Memory B cell (primary cell): ENCODE measurements at regions not wholly inside any gene's neighbourhood (a gene's known extent, or its start where the extent isn't known, plus 50 kb on each side); places are given as distances from the start of the nearest gene placed in this dataset.

Experiments used
- ATAC-seq: fragments of 150-1000 bp; cut with Tn5 transposase; 2 replicates; pipeline ENCODE4 v1.10.0; 2021; ENCODE audit warnings: low read depth, mild to moderate bottlenecking, moderate library complexity
- DNase-seq, 2 donors: peaks; one replicate each; pipeline ENCODE4 v3.0.0; 2022; ENCODE audit warnings: low spot score in 2 of 2
- H3K27ac Mint-ChIP-seq: one replicate; pipeline ENCODE4 v1.8.0; 2022; ENCODE audit warnings: mild to moderate bottlenecking, moderate library complexity, mixed read lengths
- H3K27me3 Mint-ChIP-seq: one replicate; pipeline ENCODE4 v1.8.0; 2022; ENCODE audit warnings: mixed read lengths
- H3K36me3 Mint-ChIP-seq: one replicate; pipeline ENCODE4 v1.8.0; 2022; ENCODE audit warnings: mild to moderate bottlenecking, mixed read lengths
- H3K4me1 Mint-ChIP-seq: one replicate; pipeline ENCODE4 v1.8.0; 2022; ENCODE audit warnings: mixed read lengths
- H3K4me3 Mint-ChIP-seq: one replicate; pipeline ENCODE4 v1.8.0; 2022; ENCODE audit warnings: mild to moderate bottlenecking, moderate library complexity, mixed read lengths
- H3K9me3 Mint-ChIP-seq: one replicate; pipeline ENCODE4 v1.8.0; 2022; ENCODE audit warnings: mixed read lengths

GRCh38 chr15:38614621-38615020 is 50.0 kb upstream of the RASGRP1 start:
- Mint-ChIP-seq H3K27me3 (peaks cover 2% of the 10 kb centered on the region), H3K4me1 (peaks cover 20% of the 10 kb centered on the region), H3K4me3 (no peak overlapping the region), H3K27ac (no peak overlapping the region), H3K9me3 (no peaks in the 10 kb centered on the region), H3K36me3 (no peaks in the 10 kb centered on the region)
- ATAC-seq: no peak
- no peak for DNase-seq

GRCh38 chr15:38617831-38618230 is 53.2 kb upstream of the RASGRP1 start:
- ATAC-seq (no peak), DNase-seq (no peak)
- peaks cover 3% of the 10 kb centered on the region for H3K27me3 Mint-ChIP-seq
- no peaks in the 10 kb centered on the region for H3K9me3 Mint-ChIP-seq
- no peak overlapping the region for H3K27ac Mint-ChIP-seq
- H3K4me1 Mint-ChIP-seq: peaks cover 9% of the 10 kb centered on the region
- H3K4me3 Mint-ChIP-seq: no peak overlapping the region
- H3K36me3 Mint-ChIP-seq: no peaks in the 10 kb centered on the region

DNA sequence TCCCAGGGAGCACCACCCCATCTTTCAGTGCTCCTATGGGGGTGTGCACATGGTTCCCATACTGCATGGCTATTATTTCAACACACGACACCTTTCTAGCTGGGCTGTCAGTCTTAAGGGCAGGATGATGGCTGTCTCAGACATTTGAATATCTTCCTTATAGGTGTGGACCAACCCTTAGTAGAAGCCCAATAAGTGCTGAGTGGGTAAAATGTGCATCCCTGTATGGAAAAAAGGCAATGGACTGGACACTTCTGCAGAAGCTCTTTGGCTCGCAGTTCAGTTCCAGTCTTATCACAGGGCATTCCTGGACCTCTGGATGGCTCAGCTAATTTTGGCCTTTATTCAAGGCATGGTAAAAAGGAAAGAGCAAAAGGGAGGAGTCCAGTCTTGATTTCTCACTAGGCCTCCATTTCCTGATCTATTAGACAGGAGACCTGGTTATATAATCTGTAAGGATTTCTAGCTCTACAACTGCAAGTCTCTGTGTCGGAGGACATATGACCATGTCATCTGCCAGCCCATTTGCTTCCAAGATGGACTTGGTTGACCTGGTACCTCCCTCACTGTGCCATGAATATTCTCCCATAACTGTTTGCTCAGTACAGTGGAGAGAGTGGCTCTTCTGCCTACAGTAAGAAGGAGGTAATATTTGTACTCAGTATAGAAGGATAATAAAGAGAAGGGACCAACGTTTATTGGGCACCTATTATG is 53.8 kb upstream of the RASGRP1 start:
- H3K27ac Mint-ChIP-seq: no peak overlapping the region
- DNase-seq: no peak
- peaks cover 3% of the 10 kb centered on the region for H3K27me3 Mint-ChIP-seq

DNA sequence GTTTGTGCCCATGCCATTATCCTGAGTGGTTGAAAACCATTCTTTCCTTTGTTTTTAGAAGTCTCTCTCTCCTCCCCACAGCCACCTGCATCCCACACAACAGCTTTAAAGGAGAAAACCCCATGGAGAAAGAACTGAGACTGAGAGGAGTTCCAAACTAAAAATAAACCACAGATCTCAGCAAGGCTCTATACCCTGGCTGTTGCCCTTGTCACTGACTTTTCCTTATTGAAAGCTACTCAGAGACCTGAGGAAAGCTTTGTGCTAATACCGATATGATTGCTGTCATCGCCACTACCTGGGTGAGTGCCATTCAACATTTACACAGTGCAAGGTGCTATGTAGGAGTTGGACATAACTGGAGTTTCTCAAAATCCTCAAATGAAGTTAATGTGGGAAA is 55.5 kb upstream of the RASGRP1 start:
- H3K9me3 Mint-ChIP-seq: no peaks in the 10 kb centered on the region
- H3K36me3 Mint-ChIP-seq: no peaks in the 10 kb centered on the region
- no peak for DNase-seq
- ATAC-seq: no peak
- peaks cover 9% of the 10 kb centered on the region for H3K4me1 Mint-ChIP-seq
- H3K27ac Mint-ChIP-seq: no peak overlapping the region
- peaks cover 3% of the 10 kb centered on the region for H3K27me3 Mint-ChIP-seq
- no peak overlapping the region for H3K4me3 Mint-ChIP-seq

More for the DNA sequence above, 53.8 kb upstream of the RASGRP1 start:
- H3K9me3 Mint-ChIP-seq: no peaks in the 10 kb centered on the region
- H3K4me1 Mint-ChIP-seq: peaks cover 9% of the 10 kb centered on the region
- H3K36me3 Mint-ChIP-seq: no peaks in the 10 kb centered on the region
- ATAC-seq: no peak
- no peak overlapping the region for H3K4me3 Mint-ChIP-seq

DNA sequence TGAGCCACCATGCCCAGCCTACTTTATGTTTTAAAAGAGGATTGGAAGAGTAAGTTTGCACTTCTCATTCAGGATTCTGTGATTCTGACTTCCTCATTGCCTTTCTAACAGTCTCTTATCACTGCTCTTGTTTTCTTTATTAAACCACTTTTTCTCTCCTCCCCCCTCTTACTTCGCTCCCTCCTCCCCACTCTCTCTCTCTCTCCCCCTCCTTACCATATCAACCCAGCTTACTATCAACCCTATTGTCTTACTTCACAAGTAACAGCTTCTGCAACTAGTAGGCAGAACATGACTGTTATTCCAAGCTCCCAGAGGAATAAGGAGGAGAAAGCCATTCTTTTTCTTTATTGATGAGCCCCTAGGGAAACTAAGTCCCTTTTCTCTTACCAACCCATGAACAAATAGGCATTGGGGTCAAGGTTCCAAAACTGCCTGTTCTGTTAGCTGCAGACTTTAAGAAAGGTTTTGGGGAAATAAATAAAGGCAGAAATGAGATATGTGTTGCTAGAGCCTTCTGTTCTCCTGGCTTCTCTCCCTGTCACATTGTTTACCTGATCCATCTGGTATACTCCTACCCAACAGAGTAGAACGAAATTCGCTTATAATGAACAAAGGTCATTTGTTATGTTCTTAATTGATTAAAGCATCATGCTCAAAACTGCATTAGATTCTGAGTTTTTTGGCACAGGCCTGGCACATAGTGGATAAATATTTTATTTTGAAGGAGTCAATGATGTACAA is 56.4 kb upstream of the RASGRP1 start:
- DNase-seq (no peak), ATAC-seq (no peak)
- peak overlapping the region; percentile 5 for H3K27ac Mint-ChIP-seq
- peaks cover 3% of the 10 kb centered on the region for H3K27me3 Mint-ChIP-seq
- H3K36me3 Mint-ChIP-seq: no peaks in the 10 kb centered on the region
- H3K4me3 Mint-ChIP-seq: no peak overlapping the region
- no peaks in the 10 kb centered on the region for H3K9me3 Mint-ChIP-seq
- H3K4me1 Mint-ChIP-seq: peaks cover 9% of the 10 kb centered on the region

- peaks cover 3% of the 10 kb centered on the region for H3K27me3 Mint-ChIP-seq
- DNase-seq (no peak), ATAC-seq (no peak)
- no peak overlapping the region for H3K4me3 Mint-ChIP-seq
- no peaks in the 10 kb centered on the region for H3K9me3 Mint-ChIP-seq
- H3K4me1 Mint-ChIP-seq: peaks cover 16% of the 10 kb centered on the region
- H3K27ac Mint-ChIP-seq: no peak overlapping the region
- H3K36me3 Mint-ChIP-seq: no peaks in the 10 kb centered on the region
Observed at GRCh38 chr15:38622304-38622703, 57.7 kb upstream of the RASGRP1 start.

- ATAC-seq (no peak), DNase-seq (no peak)
- no peak overlapping the region for H3K4me3 Mint-ChIP-seq
- no peaks in the 10 kb centered on the region for H3K9me3 Mint-ChIP-seq
- H3K36me3 Mint-ChIP-seq: no peaks in the 10 kb centered on the region
- H3K27ac Mint-ChIP-seq: no peak overlapping the region
- peaks cover 3% of the 10 kb centered on the region for H3K27me3 Mint-ChIP-seq
- peaks cover 16% of the 10 kb centered on the region for H3K4me1 Mint-ChIP-seq
Observed at GRCh38 chr15:38622908-38623307, 58.3 kb upstream of the RASGRP1 start.

GRCh38 chr15:38623744-38624143 is 59.1 kb upstream of the RASGRP1 start:
- Mint-ChIP-seq H3K9me3 (no peaks in the 10 kb centered on the region), H3K4me3 (no peak overlapping the region), H3K27ac (no peak overlapping the region), H3K27me3 (peaks cover 3% of the 10 kb centered on the region), H3K36me3 (no peaks in the 10 kb centered on the region), H3K4me1 (peaks cover 16% of the 10 kb centered on the region)
- ATAC-seq (no peak), DNase-seq (no peak)

- no peak for ATAC-seq
- Mint-ChIP-seq H3K9me3 (no peaks in the 10 kb centered on the region), H3K27ac (no peak overlapping the region), H3K4me1 (peaks cover 16% of the 10 kb centered on the region), H3K36me3 (no peaks in the 10 kb centered on the region), H3K4me3 (no peak overlapping the region), H3K27me3 (peaks cover 1% of the 10 kb centered on the region)
- DNase-seq: no peak
Observed at GRCh38 chr15:38624244-38625205, 59.9 kb upstream of the RASGRP1 start.

GRCh38 chr15:38625886-38626285 is 61.3 kb upstream of the RASGRP1 start:
- ATAC-seq (no peak), DNase-seq (no peak)
- peaks cover 8% of the 10 kb centered on the region for H3K4me1 Mint-ChIP-seq
- H3K4me3 Mint-ChIP-seq: no peak overlapping the region
- H3K9me3 Mint-ChIP-seq: no peaks in the 10 kb centered on the region
- no peaks in the 10 kb centered on the region for H3K36me3 Mint-ChIP-seq
- no peaks in the 10 kb centered on the region for H3K27me3 Mint-ChIP-seq
- H3K27ac Mint-ChIP-seq: no peak overlapping the region

DNA sequence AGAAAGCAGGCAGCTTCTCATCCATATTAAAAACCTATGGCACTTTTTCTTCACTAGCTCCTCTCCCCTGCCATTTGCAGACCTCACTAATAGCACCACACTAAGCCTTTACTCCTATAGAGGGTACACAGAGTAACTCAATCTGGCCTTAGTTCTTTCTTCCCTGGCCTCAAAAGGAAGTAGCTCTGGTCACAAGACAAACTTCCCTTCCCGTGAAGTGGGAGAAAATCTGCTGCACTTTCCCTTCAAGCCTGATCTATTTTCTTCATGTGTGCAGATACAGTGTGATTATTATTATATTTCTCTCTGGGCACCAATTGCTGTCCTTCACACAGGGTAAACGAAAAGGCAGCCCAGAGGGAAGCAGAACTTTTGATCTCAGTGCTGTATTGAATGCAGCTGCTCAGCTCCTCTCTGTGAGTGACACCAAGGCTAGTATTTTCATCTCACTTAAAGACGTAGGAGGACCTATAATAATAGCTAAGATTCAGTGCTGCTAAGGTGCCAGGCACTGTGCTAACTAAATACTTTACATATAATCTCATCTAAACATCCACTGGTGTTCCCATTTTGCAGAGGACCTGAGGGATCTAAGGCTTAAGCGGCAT is 61.9 kb upstream of the RASGRP1 start:
- Mint-ChIP-seq H3K4me1 (peaks cover 6% of the 10 kb centered on the region), H3K4me3 (no peak overlapping the region), H3K27me3 (no peaks in the 10 kb centered on the region), H3K27ac (no peak overlapping the region), H3K36me3 (no peaks in the 10 kb centered on the region), H3K9me3 (no peaks in the 10 kb centered on the region)
- no peak for ATAC-seq
- DNase-seq: no peak

GRCh38 chr15:38627689-38628277 is 63.2 kb upstream of the RASGRP1 start:
- DNase-seq (no peak), ATAC-seq (no peak)
- Mint-ChIP-seq H3K4me3 (no peak overlapping the region), H3K36me3 (no peaks in the 10 kb centered on the region), H3K4me1 (peaks cover 6% of the 10 kb centered on the region), H3K9me3 (no peaks in the 10 kb centered on the region), H3K27ac (no peak overlapping the region), H3K27me3 (no peaks in the 10 kb centered on the region)
